ENCODE measurements at regions not wholly inside any gene's neighbourhood (a gene's known extent, or its start where the extent isn't known, plus 50 kb on each side); places are given as distances from the start of the nearest gene placed in this dataset.

GRCh38 chr12:102302553-102302952, 104.9 kb upstream of the PMCH start:
- no peak for TF ChIP-seq CTCF (IDR thresholded peaks at IDR 0.05; ENCODE audit: extremely low read depth, low read depth, low read length)

GRCh38 chr12:102301547-102301946, 103.9 kb upstream of the PMCH start:
- H3K4me1 ChIP-seq (ENCODE audit: insufficient read depth, low read length), result no peaks in the 10 kb centered on the region
- no peaks in the 10 kb centered on the region for H3K27me3 ChIP-seq (ENCODE audit: insufficient read depth, low read length)
- no peaks in the 10 kb centered on the region for H4K20me1 ChIP-seq (ENCODE audit: insufficient read depth, low read length)
- no peaks in the 10 kb centered on the region for H3K36me3 ChIP-seq (ENCODE audit: insufficient read depth, low read length)
- no peak overlapping the region for H3K4me3 ChIP-seq (ENCODE audit: insufficient read depth, low read length)
- no peak for TF ChIP-seq CTCF (IDR thresholded peaks at IDR 0.05; ENCODE audit: extremely low read depth, low read depth, low read length)
- no peak overlapping the region for H3K27ac ChIP-seq (ENCODE audit: low read depth, low read length)
- H3K79me2 ChIP-seq (ENCODE audit: insufficient read depth, low read length), result no peaks in the 10 kb centered on the region
- H2AFZ ChIP-seq (ENCODE audit: low read length), result no peak overlapping the region
- no peaks in the 10 kb centered on the region for H3K9me3 ChIP-seq (ENCODE audit: low read depth, low read length)
- peak; percentile 14 for DNase-seq (ENCODE audit: insufficient read length, low spot score, missing footprints)
- no peak overlapping the region for H3K4me2 ChIP-seq (ENCODE audit: insufficient read depth, low read length)

More at GRCh38 chr12:102302553-102302952, 104.9 kb upstream of the PMCH start:
- H3K4me1 ChIP-seq (ENCODE audit: insufficient read depth, low read length), result no peaks in the 10 kb centered on the region
- no peaks in the 10 kb centered on the region for H3K79me2 ChIP-seq (ENCODE audit: insufficient read depth, low read length)
- no peak overlapping the region for H3K4me2 ChIP-seq (ENCODE audit: insufficient read depth, low read length)
- no peak overlapping the region for H3K27ac ChIP-seq (ENCODE audit: low read depth, low read length)
- no peaks in the 10 kb centered on the region for H4K20me1 ChIP-seq (ENCODE audit: insufficient read depth, low read length)
- no peak for DNase-seq (ENCODE audit: insufficient read length, low spot score, missing footprints)
- no peaks in the 10 kb centered on the region for H3K36me3 ChIP-seq (ENCODE audit: insufficient read depth, low read length)
- no peaks in the 10 kb centered on the region for H3K9me3 ChIP-seq (ENCODE audit: low read depth, low read length)
- no peak overlapping the region for H3K4me3 ChIP-seq (ENCODE audit: insufficient read depth, low read length)
- H2AFZ ChIP-seq (ENCODE audit: low read length), result no peak overlapping the region
- H3K27me3 ChIP-seq (ENCODE audit: insufficient read depth, low read length), result no peaks in the 10 kb centered on the region

- Histone ChIP-seq H3K4me3 (ENCODE audit: insufficient read depth, low read length) (no peak overlapping the region), H3K27ac (ENCODE audit: low read depth, low read length) (no peak overlapping the region), H3K9me3 (ENCODE audit: low read depth, low read length) (no peaks in the 10 kb centered on the region), H3K79me2 (ENCODE audit: insufficient read depth, low read length) (no peaks in the 10 kb centered on the region), H4K20me1 (ENCODE audit: insufficient read depth, low read length) (no peaks in the 10 kb centered on the region), H3K4me2 (ENCODE audit: insufficient read depth, low read length) (no peak overlapping the region), H3K27me3 (ENCODE audit: insufficient read depth, low read length) (no peaks in the 10 kb centered on the region), H2AFZ (ENCODE audit: low read length) (no peak overlapping the region), H3K4me1 (ENCODE audit: insufficient read depth, low read length) (no peaks in the 10 kb centered on the region), H3K36me3 (ENCODE audit: insufficient read depth, low read length) (no peaks in the 10 kb centered on the region)
- peak; percentile 51 for TF ChIP-seq CTCF (IDR thresholded peaks at IDR 0.05; ENCODE audit: extremely low read depth, low read depth, low read length)
- peak; percentile 81 for DNase-seq (ENCODE audit: insufficient read length, low spot score, missing footprints)
These were observed 103.3 kb upstream of the PMCH start for GRCh38 chr12:102300824-102301461.

GRCh38 chr12:102299731-102300130, 102.1 kb upstream of the PMCH start:
- H3K36me3 ChIP-seq (ENCODE audit: insufficient read depth, low read length), result no peaks in the 10 kb centered on the region
- H3K4me2 ChIP-seq (ENCODE audit: insufficient read depth, low read length), result no peak overlapping the region
- no peaks in the 10 kb centered on the region for H4K20me1 ChIP-seq (ENCODE audit: insufficient read depth, low read length)
- no peaks in the 10 kb centered on the region for H3K9me3 ChIP-seq (ENCODE audit: low read depth, low read length)
- no peak for TF ChIP-seq CTCF (IDR thresholded peaks at IDR 0.05; ENCODE audit: extremely low read depth, low read depth, low read length)
- H2AFZ ChIP-seq (ENCODE audit: low read length), result no peak overlapping the region
- H3K4me3 ChIP-seq (ENCODE audit: insufficient read depth, low read length), result no peak overlapping the region
- no peak overlapping the region for H3K27ac ChIP-seq (ENCODE audit: low read depth, low read length)
- no peaks in the 10 kb centered on the region for H3K27me3 ChIP-seq (ENCODE audit: insufficient read depth, low read length)
- no peaks in the 10 kb centered on the region for H3K4me1 ChIP-seq (ENCODE audit: insufficient read depth, low read length)
- H3K79me2 ChIP-seq (ENCODE audit: insufficient read depth, low read length), result no peaks in the 10 kb centered on the region
- no peak for DNase-seq (ENCODE audit: insufficient read length, low spot score, missing footprints)
